ENCODE measurements at regions not wholly inside any gene's neighbourhood (a gene's known extent, or its start where the extent isn't known, plus 50 kb on each side); places are given as distances from the start of the nearest gene placed in this dataset.

- H3K4me2 ChIP-seq (ENCODE audit: low read length): no peak overlapping the region
- H3K9ac ChIP-seq (ENCODE audit: low read length): no peak overlapping the region
- TF ChIP-seq RAD21 (conservative IDR thresholded peaks at IDR 0.05) (no peak), EP300 (conservative IDR thresholded peaks at IDR 0.05; ENCODE audit: poor library complexity, severe bottlenecking) (no peak), TAF1 (IDR thresholded peaks at IDR 0.05; ENCODE audit: low read depth) (no peak), SMC3 (conservative IDR thresholded peaks at IDR 0.05; ENCODE audit: poor library complexity) (no peak), REST (IDR thresholded peaks at IDR 0.05; ENCODE audit: borderline replicate concordance) (no peak), CTCF (IDR thresholded peaks at IDR 0.05; ENCODE audit: poor library complexity, severe bottlenecking) (no peak), MXI1 (conservative IDR thresholded peaks at IDR 0.05; ENCODE audit: poor library complexity, severe bottlenecking) (no peak), EZH2 (IDR thresholded peaks at IDR 0.05; ENCODE audit: borderline replicate concordance, insufficient read depth, low read length, poor library complexity, severe bottlenecking) (no peak), POLR2AphosphoS5 (IDR thresholded peaks at IDR 0.05) (no peak)
- H3K9me2 ChIP-seq (ENCODE audit: insufficient read depth, low read length): no peaks in the 10 kb centered on the region
- no peaks in the 10 kb centered on the region for H3K36me3 ChIP-seq (ENCODE audit: insufficient read depth, low read length)
- no peaks in the 10 kb centered on the region for H3K27me3 ChIP-seq (ENCODE audit: insufficient read depth, low read depth, low read length)
- no peak overlapping the region for H3K4me3 ChIP-seq (ENCODE audit: low read length)
- H3K27ac ChIP-seq (ENCODE audit: low read length): no peak overlapping the region
- H4K20me1 ChIP-seq (ENCODE audit: insufficient read depth): no peaks in the 10 kb centered on the region
- no peaks in the 10 kb centered on the region for H3F3A ChIP-seq (ENCODE audit: insufficient read depth, low read length, poor library complexity, severe bottlenecking)
- H3K79me2 ChIP-seq (replicated peaks; ENCODE audit: insufficient read depth, low read length): no peaks in the 10 kb centered on the region
- no peak overlapping the region for H2AFZ ChIP-seq (ENCODE audit: low read depth, low read length)
- no peaks in the 10 kb centered on the region for H3K9me3 ChIP-seq (ENCODE audit: low read length)
These were observed 84.1 kb downstream of the POM121L12 start for GRCh38 chr7:53119514-53119941.

GRCh38 chr7:53121374-53121773, 85.9 kb downstream of the POM121L12 start:
- no peaks in the 10 kb centered on the region for H3K79me2 ChIP-seq (replicated peaks; ENCODE audit: insufficient read depth, low read length)

More at GRCh38 chr7:53121374-53121773, 85.9 kb downstream of the POM121L12 start:
- no peak overlapping the region for H3K4me3 ChIP-seq (ENCODE audit: low read length)
- H3F3A ChIP-seq (ENCODE audit: insufficient read depth, low read length, poor library complexity, severe bottlenecking): no peaks in the 10 kb centered on the region
- TF ChIP-seq EP300 (conservative IDR thresholded peaks at IDR 0.05; ENCODE audit: poor library complexity, severe bottlenecking): no peak
- no peak for TF ChIP-seq REST (IDR thresholded peaks at IDR 0.05; ENCODE audit: borderline replicate concordance)
- TF ChIP-seq RAD21 (conservative IDR thresholded peaks at IDR 0.05): no peak
- no peak for TF ChIP-seq POLR2AphosphoS5 (IDR thresholded peaks at IDR 0.05)
- no peak for TF ChIP-seq SMC3 (conservative IDR thresholded peaks at IDR 0.05; ENCODE audit: poor library complexity)
- TF ChIP-seq MXI1 (conservative IDR thresholded peaks at IDR 0.05; ENCODE audit: poor library complexity, severe bottlenecking): no peak
- TF ChIP-seq TAF1 (IDR thresholded peaks at IDR 0.05; ENCODE audit: low read depth): no peak
- no peak for TF ChIP-seq EZH2 (IDR thresholded peaks at IDR 0.05; ENCODE audit: borderline replicate concordance, insufficient read depth, low read length, poor library complexity, severe bottlenecking)
- no peak for TF ChIP-seq CTCF (IDR thresholded peaks at IDR 0.05; ENCODE audit: poor library complexity, severe bottlenecking)
- H3K9me3 ChIP-seq (ENCODE audit: low read length): no peaks in the 10 kb centered on the region
- H3K27me3 ChIP-seq (ENCODE audit: insufficient read depth, low read depth, low read length): no peaks in the 10 kb centered on the region
- H3K27ac ChIP-seq (ENCODE audit: low read length): no peak overlapping the region
- no peak overlapping the region for H2AFZ ChIP-seq (ENCODE audit: low read depth, low read length)
- no peak overlapping the region for H3K9ac ChIP-seq (ENCODE audit: low read length)
- H3K36me3 ChIP-seq (ENCODE audit: insufficient read depth, low read length): no peaks in the 10 kb centered on the region
- no peaks in the 10 kb centered on the region for H3K9me2 ChIP-seq (ENCODE audit: insufficient read depth, low read length)
- H3K4me2 ChIP-seq (ENCODE audit: low read length): no peak overlapping the region
- H4K20me1 ChIP-seq (ENCODE audit: insufficient read depth): no peaks in the 10 kb centered on the region

Measured in neural cell (in vitro differentiated cells).